HG03378 (cell line): ENCODE measurements at regions not wholly inside any gene's neighbourhood (a gene's known extent, or its start where the extent isn't known, plus 50 kb on each side); places are given as distances from the start of the nearest gene placed in this dataset.

Experiments
- ATAC-seq: cut with Tn5 transposase; IDR thresholded peaks from one replicate; pipeline ENCODE4 v1.9.1; 2021; ENCODE audit warnings: mild to moderate bottlenecking, moderate library complexity; ENCODE audit not compliant: unreplicated experiment

GRCh38 chr4:123308667-123309066 lies 87.9 kb upstream of the SPRY1 start:
- no peak for ATAC-seq

- ATAC-seq, result no peak
Measured at GRCh38 chr4:123312116-123312515, 84.5 kb upstream of the SPRY1 start.

GRCh38 chr4:123312951-123313592 lies 83.5 kb upstream of the SPRY1 start:
- no peak for ATAC-seq

GRCh38 chr4:123315617-123316016 lies 81.0 kb upstream of the SPRY1 start:
- no peak for ATAC-seq

- ATAC-seq, result no peak
Measured at GRCh38 chr4:123317211-123317610, 79.4 kb upstream of the SPRY1 start.

- no peak for ATAC-seq
Measured at GRCh38 chr4:123319639-123320038, 77.0 kb upstream of the SPRY1 start.

GRCh38 chr4:123323998-123324397 lies 72.6 kb upstream of the SPRY1 start:
- no peak for ATAC-seq

- ATAC-seq, result peak; percentile 100
Measured at GRCh38 chr4:123325241-123325681, 71.3 kb upstream of the SPRY1 start.

GRCh38 chr4:123327346-123327745 lies 69.2 kb upstream of the SPRY1 start:
- no peak for ATAC-seq

- no peak for ATAC-seq
Measured at GRCh38 chr4:123327846-123328429, 68.7 kb upstream of the SPRY1 start.

- no peak for ATAC-seq
Measured at GRCh38 chr4:123338715-123339114, 57.9 kb upstream of the SPRY1 start.

GRCh38 chr4:123339507-123340380 lies 56.9 kb upstream of the SPRY1 start:
- ATAC-seq, result no peak

- no peak for ATAC-seq
Measured at GRCh38 chr4:123340381-123340701, 56.3 kb upstream of the SPRY1 start.

GRCh38 chr4:123342498-123342897 lies 54.1 kb upstream of the SPRY1 start:
- no peak for ATAC-seq

- no peak for ATAC-seq
Measured at GRCh38 chr4:123343400-123344041, 53.1 kb upstream of the SPRY1 start.

- no peak for ATAC-seq
Measured at GRCh38 chr4:123345137-123345934, 51.3 kb upstream of the SPRY1 start.

GRCh38 chr4:123345935-123346300 lies 50.7 kb upstream of the SPRY1 start:
- ATAC-seq, result no peak

- no peak for ATAC-seq
Measured at GRCh38 chr4:123346330-123346940, 50.2 kb upstream of the SPRY1 start.
